Transverse colon (tissue), 4 donors: ENCODE measurements at regions not wholly inside any gene's neighbourhood (a gene's known extent, or its start where the extent isn't known, plus 50 kb on each side); places are given as distances from the start of the nearest gene placed in this dataset.
"Not testable (repeated sequence)": the region's sequence is repeated elsewhere in the genome, so short reads cannot be mapped to it uniquely, and the experiment has no call there.

Experiments used
- DNase-seq: peaks from one replicate; pipeline ENCODE4 v3.0.0-alpha.2; 2019
- H3K27ac ChIP-seq, 4 donors: fragments of 200-600 bp; sonication (generic); 2 replicates each; pipeline ENCODE4 v1.5.1; 2016 to 2018; ENCODE audit warnings: inconsistent platforms in 4 of 4
- H3K27me3 ChIP-seq: fragments of 200-600 bp; sonication (generic); 2 replicates; pipeline ENCODE4 v1.5.1; 2017; ENCODE audit warnings: inconsistent platforms
- H3K36me3 ChIP-seq, 4 donors: fragments of 200-600 bp; sonication (generic); 2 replicates each; pipeline ENCODE4 v1.5.1; 2017 to 2019; ENCODE audit warnings: inconsistent platforms in 4 of 4
- H3K4me1 ChIP-seq, 4 donors: fragments of 200-600 bp; sonication (generic); 2 replicates each; pipeline ENCODE4 v1.5.1; 2017 to 2020; ENCODE audit warnings: inconsistent platforms in 4 of 4
- H3K4me3 ChIP-seq, 4 donors: fragments of 200-600 bp; sonication (generic); 1 replicate in 1 of 4; 2 replicates in 3 of 4; pipeline versions ENCODE4 v1.5.1 to v1.6.1; 2017 to 2019; ENCODE audit warnings: inconsistent platforms in 4 of 4
- H3K9me3 ChIP-seq, 2 donors: fragments of 200-600 bp; sonication (generic); 2 replicates each; pipeline ENCODE4 v1.5.1; 2017 to 2019; ENCODE audit warnings: inconsistent platforms in 2 of 2
- CTCF ChIP-seq, 5 experiments: fragments of 200-600 bp in 3 of 5; fragments of 450-650 bp in 2 of 5; sonication (generic) in 3 of 5; IDR thresholded peaks; 1 replicate in 2 of 5; 2 replicates in 3 of 5; pipeline ENCODE4 v1.5.1; 2016 to 2017; ENCODE audit warnings: antibody characterized with exemption in 5 of 5, inconsistent platforms in 3 of 5, mild to moderate bottlenecking in 2 of 5, moderate library complexity in 1 of 5
- EP300 ChIP-seq: sonication (generic); formaldehyde crosslinking; IDR thresholded peaks from one replicate; pipeline ENCODE4 v1.6.1; 2017; ENCODE audit warnings: antibody characterized with exemption, low read depth
- POLR2A ChIP-seq: fragments of 450-650 bp; IDR thresholded peaks from one replicate; pipeline ENCODE4 v1.6.1; 2016; ENCODE audit warnings: antibody characterized with exemption, mild to moderate bottlenecking, moderate library complexity
- POLR2AphosphoS5 ChIP-seq, 3 donors: sonication (generic); formaldehyde crosslinking; IDR thresholded peaks; one replicate each; pipeline ENCODE4 v1.6.1; 2016; ENCODE audit warnings: antibody characterized with exemption in 3 of 3
- WGBS, 2 donors: methylation state at CpG; one replicate each; pipeline ENCODE4 v1.1.5; 2018; ENCODE audit warnings: low coverage in 1 of 2; 5-methylcytosine and 5-hydroxymethylcytosine counted together
- in situ Hi-C, 4 donors: fragments of 200-750 bp; cut with MboI; loops; one replicate each; pipeline versions ENCODE4 v1.15.0 to v1.15.1; 2017; ENCODE audit warnings: low sequenced_read_pairs in 3 of 4, low pct_ligation_motif_present in 1 of 4, low pct_unique_long_range_greater_than_20kb in 1 of 4
- intact Hi-C: fragments of 100-400 bp; cut with DNase I; formaldehyde crosslinking; loops from one replicate; pipeline ENCODE4 v1.15.1; 2023; ENCODE audit warnings: low total_unique reads

GRCh38 chr17:70519300-70519699 is 350.0 kb downstream of the KCNJ2 start:
- TF ChIP-seq EP300 (no peak), POLR2A (no peak)
- 87 to 96% methylated on average over 3 of the region's 3 CpGs for WGBS, 2 donors

GRCh38 chr17:70520447-70520846 is 351.1 kb downstream of the KCNJ2 start:
- no peak for DNase-seq
- WGBS, 2 donors, result 56 to 69% methylated on average over 5 of the region's 5 CpGs

More at GRCh38 chr17:70519300-70519699, 350.0 kb downstream of the KCNJ2 start:
- in situ Hi-C loops (no loop called here), intact Hi-C loops (no loop called here)
- H3K27ac ChIP-seq, result no peak overlapping the region
- H3K27me3 ChIP-seq, result no peaks in the 10 kb centered on the region
- no peaks in the 10 kb centered on the region for H3K9me3 ChIP-seq
- H3K4me3 ChIP-seq, result no peak overlapping the region
- DNase-seq, result no peak
- no peaks in the 10 kb centered on the region for H3K36me3 ChIP-seq
- H3K4me1 ChIP-seq, result no peaks in the 10 kb centered on the region

GRCh38 chr17:70520956-70521355 is 351.6 kb downstream of the KCNJ2 start:
- H3K4me3 ChIP-seq, result no peak overlapping the region
- in situ Hi-C loops (no loop called here), intact Hi-C loops (no loop called here)
- 57 to 77% methylated on average over 3 to 4 of the region's 4 CpGs for WGBS, 2 donors
- no peak for TF ChIP-seq EP300
- TF ChIP-seq POLR2A, result no peak
- no peak for TF ChIP-seq POLR2AphosphoS5 (IDR thresholded peaks at IDR 0.05)
- TF ChIP-seq CTCF (IDR thresholded peaks at IDR 0.05), result no peak
- no peaks in the 10 kb centered on the region for H3K36me3 ChIP-seq
- no peak for DNase-seq
- no peaks in the 10 kb centered on the region for H3K4me1 ChIP-seq
- H3K9me3 ChIP-seq, result no peaks in the 10 kb centered on the region
- no peak overlapping the region for H3K27ac ChIP-seq
- no peaks in the 10 kb centered on the region for H3K27me3 ChIP-seq

More at GRCh38 chr17:70520447-70520846, 351.1 kb downstream of the KCNJ2 start:
- H3K9me3 ChIP-seq, result no peaks in the 10 kb centered on the region
- no peaks in the 10 kb centered on the region for H3K4me1 ChIP-seq
- TF ChIP-seq POLR2A (no peak), POLR2AphosphoS5 (IDR thresholded peaks at IDR 0.05) (no peak), EP300 (no peak)
- in situ Hi-C loops (no loop called here), intact Hi-C loops (no loop called here)
- H3K36me3 ChIP-seq, result no peaks in the 10 kb centered on the region
- H3K4me3 ChIP-seq, result no peak overlapping the region
- H3K27me3 ChIP-seq, result no peaks in the 10 kb centered on the region
- no peak overlapping the region for H3K27ac ChIP-seq

GRCh38 chr17:70521821-70522256 is 352.5 kb downstream of the KCNJ2 start:
- intact Hi-C loops, result no loop called here
- H3K4me1 ChIP-seq, result no peaks in the 10 kb centered on the region
- DNase-seq, result peak; percentile 25
- H3K9me3 ChIP-seq, result no peaks in the 10 kb centered on the region
- TF ChIP-seq EP300 (no peak), POLR2AphosphoS5 (IDR thresholded peaks at IDR 0.05) (no peak), POLR2A (no peak), CTCF (IDR thresholded peaks at IDR 0.05) (no peak)
- 0 to 4% methylated on average over 3 of the region's 3 CpGs for WGBS, 2 donors
- in situ Hi-C loops, result no loop called here
- H3K36me3 ChIP-seq, result no peaks in the 10 kb centered on the region
- no peak overlapping the region for H3K27ac ChIP-seq
- H3K27me3 ChIP-seq, result no peaks in the 10 kb centered on the region
- H3K4me3 ChIP-seq, result no peak overlapping the region

GRCh38 chr17:70523426-70523825 is 354.1 kb downstream of the KCNJ2 start:
- no peak for DNase-seq

GRCh38 chr17:70525035-70525434 is 355.7 kb downstream of the KCNJ2 start:
- H3K4me1 ChIP-seq, H3K36me3 ChIP-seq, H3K27ac ChIP-seq, H3K27me3 ChIP-seq, DNase-seq, in situ Hi-C loops, H3K9me3 ChIP-seq, intact Hi-C loops, H3K4me3 ChIP-seq: not testable (repeated sequence)
- 92% methylated on average over 7 of the region's 7 CpGs; no CpG with 5 or more reads in 1 of the 2 donors for WGBS, 2 donors

More at GRCh38 chr17:70523426-70523825, 354.1 kb downstream of the KCNJ2 start:
- in situ Hi-C loops, result no loop called here
- Histone ChIP-seq H3K4me3 (no peak overlapping the region), H3K36me3 (no peaks in the 10 kb centered on the region), H3K27ac (no peak overlapping the region), H3K4me1 (no peaks in the 10 kb centered on the region), H3K9me3 (no peaks in the 10 kb centered on the region), H3K27me3 (no peaks in the 10 kb centered on the region)
- 38 to 50% methylated on average over 4 of the region's 4 CpGs for WGBS, 2 donors
- intact Hi-C loops, result no loop called here
- TF ChIP-seq POLR2AphosphoS5 (IDR thresholded peaks at IDR 0.05) (no peak), POLR2A (no peak), CTCF (IDR thresholded peaks at IDR 0.05) (no peak), EP300 (no peak)
